OCI-LY7 (cell line): ENCODE measurements at regions not wholly inside any gene's neighbourhood (a gene's known extent, or its start where the extent isn't known, plus 50 kb on each side); places are given as distances from the start of the nearest gene placed in this dataset.

Experiments used
- CTCF ChIP-seq: fragments of 200-600 bp; sonication (generic); conservative IDR thresholded peaks from 2 replicates; pipeline ENCODE4 v1.5.1; 2014; ENCODE audit warnings: mild to moderate bottlenecking, antibody characterized with exemption, low read length, moderate library complexity, mixed read lengths
- EZH2phosphoT487 ChIP-seq: fragments of 200-600 bp; sonication (generic); IDR thresholded peaks from 2 replicates; pipeline ENCODE4 v1.6.1; 2018; ENCODE audit warnings: low read depth, borderline replicate concordance, mild to moderate bottlenecking, mixed run types, antibody characterized with exemption, low read length, moderate library complexity, mixed read lengths

- no peak for TF ChIP-seq CTCF
- TF ChIP-seq EZH2phosphoT487: no peak
These were observed 536.9 kb upstream of the CCDC54 start for GRCh38 chr3:106840319-106840718.
